PC-9 (cell line): ENCODE measurements at regions not wholly inside any gene's neighbourhood (a gene's known extent, or its start where the extent isn't known, plus 50 kb on each side); places are given as distances from the start of the nearest gene placed in this dataset.

ENCODE experiments used
- EZH2 ChIP-seq: fragments of 200-600 bp; sonication (generic); IDR thresholded peaks from 2 replicates; pipeline ENCODE4 v1.8.0; 2017; ENCODE audit warnings: antibody characterized with exemption, low read depth
- TF ChIP-seq, protein P1 (sequence below): fragments of 200-600 bp; sonication (generic); conservative IDR thresholded peaks from 2 replicates; pipeline ENCODE4 v1.6.1; 2017; ENCODE audit warnings: mixed run types, antibody characterized with exemption, mild to moderate bottlenecking, moderate library complexity

DNA sequence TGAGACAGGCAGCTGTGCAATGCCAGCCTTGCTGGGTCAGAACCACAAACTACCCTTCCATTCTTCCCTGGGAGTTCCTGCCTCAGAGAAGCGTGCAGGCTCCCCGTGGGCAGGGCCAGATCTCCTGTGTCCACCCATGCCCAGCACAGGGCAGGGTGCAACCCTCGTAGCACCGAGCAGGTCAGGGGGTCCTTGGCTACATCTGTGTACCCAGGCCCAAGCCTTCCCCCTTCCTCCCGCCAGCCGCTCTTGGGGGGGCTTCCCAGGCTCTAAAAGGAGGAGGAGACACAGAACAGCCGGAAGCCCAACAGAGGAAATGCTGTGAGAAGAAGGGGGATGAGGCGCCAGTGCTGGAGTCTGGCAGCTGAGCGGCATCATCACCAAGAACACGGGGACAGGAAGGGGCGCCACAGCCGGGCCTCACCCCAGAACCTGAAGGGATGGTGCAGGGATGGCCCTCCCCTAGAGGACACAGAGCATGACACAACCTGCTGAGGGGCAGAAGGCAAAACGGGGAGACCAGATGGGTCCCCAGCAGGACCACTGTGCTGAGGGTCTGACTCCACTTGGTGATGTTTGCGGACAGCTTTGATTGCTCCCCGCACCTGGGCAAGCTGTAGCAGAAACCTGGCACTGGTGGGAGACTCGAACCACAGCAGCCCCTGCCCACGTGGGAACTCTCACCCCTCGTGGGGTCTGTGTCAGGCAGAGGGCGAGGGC is 233.2 kb downstream of the NPHP4 start:
- TF ChIP-seq, protein P1, sequence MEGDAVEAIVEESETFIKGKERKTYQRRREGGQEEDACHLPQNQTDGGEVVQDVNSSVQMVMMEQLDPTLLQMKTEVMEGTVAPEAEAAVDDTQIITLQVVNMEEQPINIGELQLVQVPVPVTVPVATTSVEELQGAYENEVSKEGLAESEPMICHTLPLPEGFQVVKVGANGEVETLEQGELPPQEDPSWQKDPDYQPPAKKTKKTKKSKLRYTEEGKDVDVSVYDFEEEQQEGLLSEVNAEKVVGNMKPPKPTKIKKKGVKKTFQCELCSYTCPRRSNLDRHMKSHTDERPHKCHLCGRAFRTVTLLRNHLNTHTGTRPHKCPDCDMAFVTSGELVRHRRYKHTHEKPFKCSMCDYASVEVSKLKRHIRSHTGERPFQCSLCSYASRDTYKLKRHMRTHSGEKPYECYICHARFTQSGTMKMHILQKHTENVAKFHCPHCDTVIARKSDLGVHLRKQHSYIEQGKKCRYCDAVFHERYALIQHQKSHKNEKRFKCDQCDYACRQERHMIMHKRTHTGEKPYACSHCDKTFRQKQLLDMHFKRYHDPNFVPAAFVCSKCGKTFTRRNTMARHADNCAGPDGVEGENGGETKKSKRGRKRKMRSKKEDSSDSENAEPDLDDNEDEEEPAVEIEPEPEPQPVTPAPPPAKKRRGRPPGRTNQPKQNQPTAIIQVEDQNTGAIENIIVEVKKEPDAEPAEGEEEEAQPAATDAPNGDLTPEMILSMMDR: no peak
- no peak for TF ChIP-seq EZH2
